Loucy (cell line): ENCODE measurements at regions not wholly inside any gene's neighbourhood (a gene's known extent, or its start where the extent isn't known, plus 50 kb on each side); places are given as distances from the start of the nearest gene placed in this dataset.

Experiments
- H2AFZ ChIP-seq: fragments of 200-600 bp; sonication (generic); 2 replicates; pipeline ENCODE4 v1.6.0; 2016; ENCODE audit warnings: antibody characterized with exemption, mild to moderate bottlenecking, low read length, moderate library complexity
- H3F3A ChIP-seq: fragments of 200-600 bp; 2 replicates; pipeline ENCODE4 v1.6.0; 2016; ENCODE audit warnings: antibody characterized with exemption, low read depth, mild to moderate bottlenecking
- H3K27me3 ChIP-seq: fragments of 200-600 bp; sonication (generic); 2 replicates; pipeline ENCODE4 v1.6.1; 2014; ENCODE audit warnings: low read length, mild to moderate bottlenecking; ENCODE audit not compliant: insufficient read depth, poor library complexity, severe bottlenecking
- H3K36me3 ChIP-seq: fragments of 200-600 bp; sonication (generic); 2 replicates; pipeline ENCODE4 v1.6.1; 2016; ENCODE audit warnings: low read length; ENCODE audit not compliant: insufficient read depth
- H3K4me1 ChIP-seq: fragments of 200-600 bp; sonication (generic); 2 replicates; pipeline ENCODE4 v1.5.1; 2014; ENCODE audit warnings: low read length, mild to moderate bottlenecking; ENCODE audit not compliant: insufficient read depth, poor library complexity, severe bottlenecking
- H3K4me2 ChIP-seq: fragments of 200-600 bp; sonication (generic); 2 replicates; pipeline ENCODE4 v1.6.0; 2014; ENCODE audit warnings: antibody characterized with exemption, low read length, low read depth, mild to moderate bottlenecking; ENCODE audit not compliant: poor library complexity, severe bottlenecking
- H3K4me3 ChIP-seq: fragments of 200-600 bp; sonication (generic); 2 replicates; pipeline ENCODE4 v1.5.1; 2014; ENCODE audit warnings: low read length, mild to moderate bottlenecking, mixed read lengths; ENCODE audit not compliant: poor library complexity, severe bottlenecking
- H3K79me2 ChIP-seq: fragments of 200-600 bp; sonication (generic); 2 replicates; pipeline ENCODE4 v1.6.1; 2014; ENCODE audit warnings: low read length; ENCODE audit not compliant: insufficient read depth
- H3K9ac ChIP-seq: fragments of 200-600 bp; sonication (generic); 2 replicates; pipeline ENCODE4 v1.6.0; 2014; ENCODE audit warnings: mild to moderate bottlenecking, low read depth, low read length, moderate library complexity; ENCODE audit not compliant: poor library complexity, severe bottlenecking
- H3K9me2 ChIP-seq: fragments of 200-600 bp; sonication (generic); replicated peaks from 2 replicates; pipeline ENCODE4 v1.6.1; 2016; ENCODE audit warnings: low read depth, low read length, mixed read lengths
- H3K9me3 ChIP-seq: fragments of 200-600 bp; sonication (generic); 2 replicates; pipeline ENCODE4 v1.6.1; 2014; ENCODE audit warnings: mild to moderate bottlenecking, antibody characterized with exemption, low read length, low read depth; ENCODE audit not compliant: insufficient read depth
- H4K20me1 ChIP-seq: fragments of 200-600 bp; sonication (generic); 2 replicates; pipeline ENCODE4 v1.6.0; 2014; ENCODE audit warnings: antibody characterized with exemption, low read length, mild to moderate bottlenecking; ENCODE audit not compliant: insufficient read depth, poor library complexity, severe bottlenecking
- EZH2phosphoT487 ChIP-seq: fragments of 200-600 bp; IDR thresholded peaks from 2 replicates; pipeline ENCODE4 v1.6.1; 2018; ENCODE audit warnings: antibody characterized with exemption, mild to moderate bottlenecking, moderate library complexity, borderline replicate concordance
- TF ChIP-seq, protein P1 (sequence below): fragments of 200-600 bp; sonication (generic); conservative IDR thresholded peaks from 2 replicates; pipeline ENCODE4 v1.5.1; 2014; ENCODE audit warnings: mild to moderate bottlenecking, antibody characterized with exemption, low read length

DNA sequence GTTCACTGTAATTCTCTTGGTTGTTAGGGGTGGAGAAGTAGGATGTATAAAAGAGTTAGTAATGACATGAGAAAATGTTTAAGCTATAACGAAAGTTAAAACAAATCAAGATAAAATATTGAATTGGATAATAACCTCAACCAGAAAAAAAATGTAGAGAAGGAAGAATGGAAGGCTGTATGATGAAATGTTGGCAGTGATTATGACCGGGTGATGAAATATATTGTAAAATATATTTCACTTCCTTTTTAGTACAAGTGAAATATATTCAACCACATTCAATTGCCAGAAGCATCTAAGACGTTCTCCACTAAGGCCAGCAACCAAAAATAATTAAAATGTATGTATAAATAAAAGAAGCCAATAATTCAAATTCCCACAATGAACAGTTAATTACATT, 309.3 kb upstream of the FGF13 start:
- H3K79me2 ChIP-seq: no peaks in the 10 kb centered on the region
- TF ChIP-seq, protein P1, sequence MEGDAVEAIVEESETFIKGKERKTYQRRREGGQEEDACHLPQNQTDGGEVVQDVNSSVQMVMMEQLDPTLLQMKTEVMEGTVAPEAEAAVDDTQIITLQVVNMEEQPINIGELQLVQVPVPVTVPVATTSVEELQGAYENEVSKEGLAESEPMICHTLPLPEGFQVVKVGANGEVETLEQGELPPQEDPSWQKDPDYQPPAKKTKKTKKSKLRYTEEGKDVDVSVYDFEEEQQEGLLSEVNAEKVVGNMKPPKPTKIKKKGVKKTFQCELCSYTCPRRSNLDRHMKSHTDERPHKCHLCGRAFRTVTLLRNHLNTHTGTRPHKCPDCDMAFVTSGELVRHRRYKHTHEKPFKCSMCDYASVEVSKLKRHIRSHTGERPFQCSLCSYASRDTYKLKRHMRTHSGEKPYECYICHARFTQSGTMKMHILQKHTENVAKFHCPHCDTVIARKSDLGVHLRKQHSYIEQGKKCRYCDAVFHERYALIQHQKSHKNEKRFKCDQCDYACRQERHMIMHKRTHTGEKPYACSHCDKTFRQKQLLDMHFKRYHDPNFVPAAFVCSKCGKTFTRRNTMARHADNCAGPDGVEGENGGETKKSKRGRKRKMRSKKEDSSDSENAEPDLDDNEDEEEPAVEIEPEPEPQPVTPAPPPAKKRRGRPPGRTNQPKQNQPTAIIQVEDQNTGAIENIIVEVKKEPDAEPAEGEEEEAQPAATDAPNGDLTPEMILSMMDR: no peak
- no peaks in the 10 kb centered on the region for H4K20me1 ChIP-seq
- no peaks in the 10 kb centered on the region for H3K27me3 ChIP-seq
- no peak overlapping the region for H3K4me3 ChIP-seq
- H3F3A ChIP-seq: no peaks in the 10 kb centered on the region
- no peak overlapping the region for H2AFZ ChIP-seq
- no peaks in the 10 kb centered on the region for H3K9me2 ChIP-seq
- H3K9me3 ChIP-seq: no peaks in the 10 kb centered on the region
- no peaks in the 10 kb centered on the region for H3K36me3 ChIP-seq
- H3K4me1 ChIP-seq: no peaks in the 10 kb centered on the region
- H3K9ac ChIP-seq: no peak overlapping the region
- no peak overlapping the region for H3K4me2 ChIP-seq

DNA sequence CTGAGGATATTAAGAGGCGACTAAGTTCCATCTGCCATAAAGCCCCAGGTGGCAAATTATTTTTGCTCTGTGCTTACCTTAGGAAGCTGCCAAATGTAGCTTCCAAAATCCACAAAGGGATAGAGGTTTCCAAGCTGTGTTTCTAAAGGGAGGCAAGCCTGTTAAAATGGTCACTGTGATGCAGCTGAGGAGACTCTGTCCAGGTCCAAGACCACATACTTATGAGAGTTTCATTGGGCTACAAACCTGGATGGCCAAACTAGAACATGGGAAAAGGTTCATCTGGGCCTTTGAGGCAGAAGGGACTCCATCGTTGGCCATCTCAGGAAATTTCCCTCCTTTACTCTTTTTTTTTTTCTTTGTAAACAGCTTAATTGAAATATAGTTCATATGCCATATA, 306.9 kb upstream of the FGF13 start:
- H3K4me1 ChIP-seq: no peaks in the 10 kb centered on the region
- TF ChIP-seq EZH2phosphoT487: no peak
- TF ChIP-seq, protein P1: no peak

DNA sequence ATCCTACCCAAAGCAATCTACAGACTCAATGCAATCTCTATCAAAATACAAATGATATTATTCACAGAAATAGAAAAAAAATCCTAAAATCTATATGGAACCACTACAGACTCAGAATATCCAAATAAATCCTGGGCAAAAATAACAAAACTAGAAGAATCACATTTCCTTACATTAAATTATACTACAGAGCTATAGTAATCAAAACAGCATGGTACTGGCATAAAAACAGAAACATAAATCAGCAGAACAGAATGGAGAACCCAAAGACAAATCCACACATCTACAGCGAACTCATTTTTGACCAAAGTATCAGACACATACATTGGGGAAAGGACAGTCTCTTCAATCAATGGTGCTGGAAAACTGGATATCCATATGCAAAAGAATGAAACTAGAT, 304.1 kb upstream of the FGF13 start:
- Histone ChIP-seq H3K9me3 (no peaks in the 10 kb centered on the region), H3K9ac (no peak overlapping the region), H3K4me2 (no peak overlapping the region), H3K79me2 (no peaks in the 10 kb centered on the region), H3K4me3 (no peak overlapping the region), H3K4me1 (no peaks in the 10 kb centered on the region), H3K9me2 (no peaks in the 10 kb centered on the region), H3K27me3 (no peaks in the 10 kb centered on the region), H4K20me1 (no peaks in the 10 kb centered on the region), H3F3A (no peaks in the 10 kb centered on the region), H2AFZ (no peak overlapping the region), H3K36me3 (no peaks in the 10 kb centered on the region)
- no peak for TF ChIP-seq EZH2phosphoT487
- TF ChIP-seq, protein P1: no peak

More for the DNA sequence above, 306.9 kb upstream of the FGF13 start:
- Histone ChIP-seq H4K20me1 (no peaks in the 10 kb centered on the region), H3K4me3 (no peak overlapping the region), H3K9me3 (no peaks in the 10 kb centered on the region), H3K9ac (no peak overlapping the region), H3K4me2 (no peak overlapping the region), H3K36me3 (no peaks in the 10 kb centered on the region), H3F3A (no peaks in the 10 kb centered on the region), H3K9me2 (no peaks in the 10 kb centered on the region), H2AFZ (no peak overlapping the region), H3K79me2 (no peaks in the 10 kb centered on the region), H3K27me3 (no peaks in the 10 kb centered on the region)
